KMS-11 (cell line): ENCODE measurements at regions not wholly inside any gene's neighbourhood (a gene's known extent, or its start where the extent isn't known, plus 50 kb on each side); places are given as distances from the start of the nearest gene placed in this dataset.

Source experiments
- H2AFZ ChIP-seq: fragments of 200-600 bp; sonication (generic); 2 replicates; pipeline ENCODE4 v1.6.1; 2016; ENCODE audit warnings: antibody characterized with exemption, mixed run types, low read depth
- H3K27ac ChIP-seq: fragments of 200-600 bp; sonication (generic); 2 replicates; pipeline ENCODE4 v1.6.1; 2016; ENCODE audit warnings: mild to moderate bottlenecking, mixed run types
- H3K27me3 ChIP-seq: fragments of 200-600 bp; sonication (generic); 2 replicates; pipeline ENCODE4 v1.6.1; 2017; ENCODE audit warnings: mild to moderate bottlenecking, low read depth, mixed run types, moderate library complexity; ENCODE audit not compliant: insufficient read depth
- H3K36me3 ChIP-seq: fragments of 200-600 bp; sonication (generic); 2 replicates; pipeline ENCODE4 v1.6.1; 2017; ENCODE audit warnings: mild to moderate bottlenecking, mixed run types; ENCODE audit not compliant: insufficient read depth
- H3K4me1 ChIP-seq: fragments of 200-600 bp; sonication (generic); 2 replicates; pipeline ENCODE4 v1.6.1; 2016; ENCODE audit warnings: mild to moderate bottlenecking, low read depth, mixed run types; ENCODE audit not compliant: poor library complexity, severe bottlenecking
- H3K4me2 ChIP-seq: fragments of 200-600 bp; sonication (generic); 2 replicates; pipeline ENCODE4 v1.7.0; 2016; ENCODE audit warnings: mild to moderate bottlenecking, mixed run types
- H3K4me3 ChIP-seq: fragments of 200-600 bp; sonication (generic); IDR thresholded peaks from 2 replicates; pipeline ENCODE4 v1.6.1; 2017; ENCODE audit warnings: low read depth, low read length, mixed read lengths; ENCODE audit not compliant: insufficient read depth
- H3K79me2 ChIP-seq: fragments of 200-600 bp; sonication (generic); 2 replicates; pipeline ENCODE4 v1.6.1; 2016; ENCODE audit warnings: low read depth, mixed run types; ENCODE audit not compliant: insufficient read depth
- H3K9ac ChIP-seq: fragments of 200-600 bp; sonication (generic); 2 replicates; pipeline ENCODE4 v1.6.1; 2016; ENCODE audit warnings: mild to moderate bottlenecking, mixed run types
- H4K20me1 ChIP-seq: fragments of 200-600 bp; sonication (generic); 2 replicates; pipeline ENCODE4 v1.6.1; 2016; ENCODE audit warnings: mild to moderate bottlenecking, mixed run types; ENCODE audit not compliant: insufficient read depth
- TF ChIP-seq, protein P1 (sequence below): fragments of 200-600 bp; sonication (generic); conservative IDR thresholded peaks from 2 replicates; pipeline ENCODE4 v1.6.1; 2017; ENCODE audit warnings: low read depth, mild to moderate bottlenecking, antibody characterized with exemption, low read length, moderate library complexity, mixed read lengths

DNA sequence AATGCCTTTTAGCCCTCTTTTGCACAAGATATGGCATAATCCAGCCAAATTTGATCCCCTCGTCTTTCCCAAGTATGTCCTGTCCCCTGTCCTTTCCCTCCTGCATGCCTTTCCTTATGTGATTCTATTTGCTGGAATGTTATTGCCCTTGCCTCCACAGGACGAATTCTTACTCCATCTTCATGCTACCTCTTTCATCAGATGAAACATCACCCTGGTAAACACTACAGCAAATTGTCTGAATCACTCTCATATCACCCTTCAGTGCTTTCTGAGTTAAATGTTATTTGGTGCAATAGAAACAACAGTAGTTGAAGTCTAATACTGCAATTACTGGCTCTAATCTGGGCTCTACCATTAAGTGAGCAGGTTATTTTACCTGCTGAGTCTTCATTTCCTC lies 52.2 kb upstream of the FAT1 start:
- H3K9ac ChIP-seq = no peak overlapping the region
- H3K27me3 ChIP-seq = no peaks in the 10 kb centered on the region
- H3K27ac ChIP-seq = no peak overlapping the region

DNA sequence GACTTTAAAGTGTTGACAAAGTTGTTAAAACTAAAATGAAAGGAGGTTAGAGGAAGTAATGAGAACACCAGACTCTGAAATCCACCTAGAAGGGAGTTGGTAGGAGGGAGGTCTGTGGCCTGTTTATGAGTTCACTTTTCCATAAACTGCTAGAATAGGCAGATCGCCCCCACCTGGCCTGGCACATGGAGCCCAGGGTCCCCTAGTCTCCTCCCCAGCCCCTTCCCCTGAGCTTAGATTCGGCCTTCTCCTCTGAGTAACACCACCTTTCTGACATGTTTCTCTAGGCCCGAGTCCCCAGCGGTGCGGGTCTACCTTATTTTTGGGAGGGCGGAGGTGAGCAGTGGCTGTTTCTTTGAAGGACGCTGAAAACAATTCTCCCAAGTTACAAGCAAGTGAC lies 54.5 kb upstream of the FAT1 start:
- Histone ChIP-seq H3K36me3 (no peaks in the 10 kb centered on the region), H3K79me2 (no peaks in the 10 kb centered on the region), H4K20me1 (no peaks in the 10 kb centered on the region), H3K27me3 (no peaks in the 10 kb centered on the region), H3K27ac (no peak overlapping the region), H2AFZ (no peak overlapping the region), H3K4me3 (no peak overlapping the region), H3K4me2 (no peak overlapping the region), H3K4me1 (no peaks in the 10 kb centered on the region), H3K9ac (no peak overlapping the region)
- TF ChIP-seq, protein P1, sequence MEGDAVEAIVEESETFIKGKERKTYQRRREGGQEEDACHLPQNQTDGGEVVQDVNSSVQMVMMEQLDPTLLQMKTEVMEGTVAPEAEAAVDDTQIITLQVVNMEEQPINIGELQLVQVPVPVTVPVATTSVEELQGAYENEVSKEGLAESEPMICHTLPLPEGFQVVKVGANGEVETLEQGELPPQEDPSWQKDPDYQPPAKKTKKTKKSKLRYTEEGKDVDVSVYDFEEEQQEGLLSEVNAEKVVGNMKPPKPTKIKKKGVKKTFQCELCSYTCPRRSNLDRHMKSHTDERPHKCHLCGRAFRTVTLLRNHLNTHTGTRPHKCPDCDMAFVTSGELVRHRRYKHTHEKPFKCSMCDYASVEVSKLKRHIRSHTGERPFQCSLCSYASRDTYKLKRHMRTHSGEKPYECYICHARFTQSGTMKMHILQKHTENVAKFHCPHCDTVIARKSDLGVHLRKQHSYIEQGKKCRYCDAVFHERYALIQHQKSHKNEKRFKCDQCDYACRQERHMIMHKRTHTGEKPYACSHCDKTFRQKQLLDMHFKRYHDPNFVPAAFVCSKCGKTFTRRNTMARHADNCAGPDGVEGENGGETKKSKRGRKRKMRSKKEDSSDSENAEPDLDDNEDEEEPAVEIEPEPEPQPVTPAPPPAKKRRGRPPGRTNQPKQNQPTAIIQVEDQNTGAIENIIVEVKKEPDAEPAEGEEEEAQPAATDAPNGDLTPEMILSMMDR = no peak

More for the DNA sequence above, 52.2 kb upstream of the FAT1 start:
- TF ChIP-seq, protein P1 = no peak
- Histone ChIP-seq H3K4me1 (no peaks in the 10 kb centered on the region), H2AFZ (no peak overlapping the region), H3K4me2 (no peak overlapping the region), H4K20me1 (no peaks in the 10 kb centered on the region), H3K79me2 (no peaks in the 10 kb centered on the region), H3K36me3 (no peaks in the 10 kb centered on the region), H3K4me3 (no peak overlapping the region)

DNA sequence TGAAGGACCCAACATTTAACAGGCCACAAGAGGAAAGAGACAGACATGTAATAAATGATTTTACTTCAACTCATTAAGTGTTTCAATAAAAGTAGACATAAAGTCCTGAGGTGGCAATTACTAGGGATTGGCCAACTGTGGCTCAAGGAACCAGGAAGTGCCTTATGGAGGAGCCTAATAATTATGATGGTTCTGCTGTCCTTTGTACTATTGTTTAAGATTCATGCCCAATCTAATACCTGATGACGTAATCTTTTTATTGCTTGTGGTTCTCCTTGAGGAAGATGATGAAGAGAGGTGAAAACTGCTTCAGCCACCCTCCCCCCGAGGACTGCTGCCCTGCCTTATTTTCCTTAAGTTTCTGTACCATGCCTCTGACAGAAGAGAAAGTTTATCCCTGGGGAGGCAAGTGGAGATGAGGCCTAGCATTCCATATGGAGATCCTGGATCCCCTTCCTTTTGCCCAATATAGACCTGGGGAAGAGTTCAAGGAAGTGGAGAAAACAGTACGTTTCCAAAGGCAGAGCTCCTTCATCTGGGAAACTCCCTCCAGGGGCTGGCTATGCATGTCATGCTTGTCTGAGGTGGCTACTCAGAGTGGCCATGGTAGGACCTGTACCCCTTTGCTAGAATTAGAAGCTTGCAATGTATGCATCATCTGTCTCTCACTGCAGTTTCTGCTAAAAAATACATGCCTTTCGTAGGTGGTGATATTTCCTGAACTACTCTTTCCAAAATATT lies 56.8 kb upstream of the FAT1 start:
- Histone ChIP-seq H3K4me1 (no peaks in the 10 kb centered on the region), H3K9ac (no peak overlapping the region), H4K20me1 (no peaks in the 10 kb centered on the region), H3K79me2 (no peaks in the 10 kb centered on the region), H3K27me3 (no peaks in the 10 kb centered on the region), H3K4me2 (no peak overlapping the region), H3K4me3 (no peak overlapping the region), H3K36me3 (no peaks in the 10 kb centered on the region), H2AFZ (no peak overlapping the region), H3K27ac (no peak overlapping the region)
- TF ChIP-seq, protein P1 = no peak

DNA sequence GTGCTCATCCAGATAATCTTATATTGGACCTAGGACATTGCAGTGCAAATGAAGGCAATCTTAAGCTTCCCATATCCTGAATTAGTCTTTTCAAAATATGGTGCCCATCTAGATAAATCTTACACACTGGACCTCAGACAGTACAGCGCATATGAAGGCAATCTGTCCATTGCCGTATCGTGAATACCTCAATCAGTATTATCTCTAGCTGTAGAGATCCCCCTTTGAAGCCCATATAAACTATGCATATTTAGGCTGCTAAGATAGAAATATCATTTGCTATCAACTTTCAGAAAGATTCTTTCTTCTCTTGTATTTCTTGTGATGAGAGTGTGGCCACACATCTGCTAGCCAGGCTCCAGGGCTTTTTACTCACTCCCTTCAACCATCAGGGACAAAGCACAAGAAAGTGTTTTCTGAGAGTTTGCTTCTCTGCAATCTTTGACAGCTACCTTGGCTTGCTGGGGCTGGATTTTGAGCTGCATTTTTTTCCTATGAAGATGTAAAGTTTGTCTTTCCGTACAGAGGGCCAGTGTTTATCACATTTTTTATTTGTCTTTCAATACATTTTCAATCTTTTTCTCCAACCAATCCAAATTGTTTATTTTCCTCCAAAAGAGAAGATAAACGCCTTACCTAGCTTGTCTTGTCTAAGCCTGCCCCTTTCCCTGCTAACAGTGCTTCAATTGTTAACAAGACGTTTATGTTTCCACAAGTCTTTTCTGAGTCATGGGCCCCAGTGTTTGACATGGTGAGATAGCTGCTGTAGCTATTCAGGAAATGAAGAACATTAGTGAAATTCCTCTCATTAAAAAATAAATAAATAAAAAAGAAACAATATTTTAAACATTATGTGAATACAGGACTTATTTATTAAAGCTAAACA lies 57.6 kb upstream of the FAT1 start:
- Histone ChIP-seq H3K27ac (no peak overlapping the region), H3K4me2 (no peak overlapping the region)

More for the DNA sequence above, 57.6 kb upstream of the FAT1 start:
- no peaks in the 10 kb centered on the region for H3K27me3 ChIP-seq
- no peak overlapping the region for H2AFZ ChIP-seq
- TF ChIP-seq, protein P1 = no peak
- no peaks in the 10 kb centered on the region for H4K20me1 ChIP-seq
- H3K9ac ChIP-seq = no peak overlapping the region
- no peaks in the 10 kb centered on the region for H3K4me1 ChIP-seq
- no peaks in the 10 kb centered on the region for H3K79me2 ChIP-seq
- no peak overlapping the region for H3K4me3 ChIP-seq
- H3K36me3 ChIP-seq = no peaks in the 10 kb centered on the region
